Astrocyte (in vitro differentiated cells and primary cell): ENCODE measurements at regions not wholly inside any gene's neighbourhood (a gene's known extent, or its start where the extent isn't known, plus 50 kb on each side); places are given as distances from the start of the nearest gene placed in this dataset.

Source experiments
- DNase-seq: peaks from one replicate; pipeline ENCODE4 v3.0.0-alpha.2; 2010; ENCODE audit warnings: low read depth
- FAIRE-seq: peaks from 2 replicates; lab custom pipeline; 2011; peaks lifted over from hg19 to GRCh38; lab: Jason Lieb, UNC
- H2AFZ ChIP-seq: 2 replicates; pipeline ENCODE4 v1.6.0; 2012; ENCODE audit warnings: low read depth, low read length, inconsistent platforms
- H3K27ac ChIP-seq: 2 replicates; pipeline ENCODE4 v1.5.1; 2011; ENCODE audit warnings: low read depth, low read length, inconsistent platforms
- H3K27me3 ChIP-seq: 2 replicates; pipeline ENCODE4 v1.6.0; 2011; ENCODE audit warnings: low read length, inconsistent platforms; ENCODE audit not compliant: insufficient read depth
- H3K36me3 ChIP-seq: 2 replicates; pipeline ENCODE4 v1.5.1; 2011; ENCODE audit warnings: low read length, inconsistent platforms; ENCODE audit not compliant: insufficient read depth
- H3K4me1 ChIP-seq: 2 replicates; pipeline ENCODE4 v1.5.1; 2011; ENCODE audit warnings: low read length, inconsistent platforms; ENCODE audit not compliant: insufficient read depth
- H3K4me2 ChIP-seq: 2 replicates; pipeline ENCODE4 v1.6.0; 2012; ENCODE audit warnings: low read length, inconsistent platforms
- H3K4me3 ChIP-seq: 2 replicates; pipeline ENCODE4 v1.5.1; 2011; ENCODE audit warnings: low read depth, mild to moderate bottlenecking, low read length, inconsistent platforms; ENCODE audit not compliant: insufficient read depth
- H3K79me2 ChIP-seq: 2 replicates; pipeline ENCODE4 v1.6.0; 2012; ENCODE audit warnings: mild to moderate bottlenecking, low read length, inconsistent platforms; ENCODE audit not compliant: insufficient read depth
- H3K9ac ChIP-seq: 2 replicates; pipeline ENCODE4 v1.6.0; 2012; ENCODE audit warnings: mild to moderate bottlenecking, low read length, inconsistent platforms
- H3K9me3 ChIP-seq: 2 replicates; pipeline ENCODE4 v1.5.1; 2012; ENCODE audit warnings: low read depth, mild to moderate bottlenecking, low read length, inconsistent platforms; ENCODE audit not compliant: insufficient read depth
- H4K20me1 ChIP-seq: 2 replicates; pipeline ENCODE4 v1.6.0; 2012; ENCODE audit warnings: low read length, inconsistent platforms; ENCODE audit not compliant: insufficient read depth
- H3K27ac Mint-ChIP-seq: one replicate; pipeline ENCODE4 v1.8.0; 2021; ENCODE audit warnings: mild to moderate bottlenecking, mixed read lengths; ENCODE audit not compliant: unreplicated experiment
- H3K27me3 Mint-ChIP-seq: one replicate; pipeline ENCODE4 v1.8.0; 2021; ENCODE audit warnings: low read depth, mixed read lengths; ENCODE audit not compliant: unreplicated experiment
- H3K36me3 Mint-ChIP-seq: one replicate; pipeline ENCODE4 v1.8.0; 2021; ENCODE audit warnings: low read depth, mixed read lengths; ENCODE audit not compliant: unreplicated experiment
- H3K4me1 Mint-ChIP-seq: one replicate; pipeline ENCODE4 v1.8.0; 2021; ENCODE audit warnings: low read depth, mixed read lengths; ENCODE audit not compliant: unreplicated experiment
- H3K4me3 Mint-ChIP-seq: one replicate; pipeline ENCODE4 v1.8.0; 2021; ENCODE audit warnings: mild to moderate bottlenecking, moderate library complexity, mixed read lengths; ENCODE audit not compliant: unreplicated experiment
- H3K9me3 Mint-ChIP-seq: one replicate; pipeline ENCODE4 v1.8.0; 2021; ENCODE audit warnings: mild to moderate bottlenecking, mixed read lengths; ENCODE audit not compliant: unreplicated experiment
- EZH2 ChIP-seq: IDR thresholded peaks from 2 replicates; pipeline ENCODE4 v1.6.1; 2012; ENCODE audit warnings: mild to moderate bottlenecking, low read length, inconsistent platforms; ENCODE audit not compliant: insufficient read depth
- TF ChIP-seq, protein P1 (sequence below): IDR thresholded peaks from 2 replicates; pipeline ENCODE4 v1.5.1; 2011; ENCODE audit warnings: low read depth, mild to moderate bottlenecking, inconsistent platforms, low read length, moderate library complexity; ENCODE audit not compliant: insufficient read depth

DNA sequence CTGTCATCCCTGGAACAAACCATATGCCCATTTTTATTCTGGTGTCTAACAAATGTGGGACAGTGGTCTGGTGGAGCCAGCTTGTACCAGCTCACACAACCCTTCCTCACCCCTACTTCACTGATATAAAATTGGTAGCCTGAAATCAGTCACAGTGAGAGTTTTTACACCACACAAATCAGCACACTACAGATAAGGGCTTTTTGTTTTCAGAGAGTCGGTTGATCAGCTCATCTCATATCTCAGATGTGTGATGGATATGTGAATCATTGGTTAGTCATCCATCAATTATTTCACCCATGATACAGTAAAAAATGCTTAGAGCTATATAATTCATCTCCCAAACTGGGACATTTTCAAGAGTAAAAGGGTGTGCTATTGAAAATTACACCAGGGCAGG, 529.2 kb downstream of the EBF1 start:
- Histone ChIP-seq H3K36me3 (no peaks in the 10 kb centered on the region), H3K27ac (no peak overlapping the region), H3K79me2 (no peaks in the 10 kb centered on the region), H2AFZ (no peak overlapping the region), H3K4me2 (no peak overlapping the region), H4K20me1 (no peaks in the 10 kb centered on the region), H3K27me3 (peaks cover 2% of the 10 kb centered on the region), H3K9ac (no peak overlapping the region), H3K4me3 (no peak overlapping the region), H3K4me1 (no peaks in the 10 kb centered on the region), H3K9me3 (no peaks in the 10 kb centered on the region)
- H3K27me3 Mint-ChIP-seq, result peaks cover 8% of the 10 kb centered on the region
- H3K4me1 Mint-ChIP-seq, result peaks cover 5% of the 10 kb centered on the region
- FAIRE-seq (no peak), DNase-seq (no peak)
- H3K36me3 Mint-ChIP-seq, result no peaks in the 10 kb centered on the region
- H3K4me3 Mint-ChIP-seq, result no peak overlapping the region
- no peak overlapping the region for H3K27ac Mint-ChIP-seq
- peaks cover 7% of the 10 kb centered on the region for H3K9me3 Mint-ChIP-seq
- no peak for TF ChIP-seq EZH2
- TF ChIP-seq, protein P1, sequence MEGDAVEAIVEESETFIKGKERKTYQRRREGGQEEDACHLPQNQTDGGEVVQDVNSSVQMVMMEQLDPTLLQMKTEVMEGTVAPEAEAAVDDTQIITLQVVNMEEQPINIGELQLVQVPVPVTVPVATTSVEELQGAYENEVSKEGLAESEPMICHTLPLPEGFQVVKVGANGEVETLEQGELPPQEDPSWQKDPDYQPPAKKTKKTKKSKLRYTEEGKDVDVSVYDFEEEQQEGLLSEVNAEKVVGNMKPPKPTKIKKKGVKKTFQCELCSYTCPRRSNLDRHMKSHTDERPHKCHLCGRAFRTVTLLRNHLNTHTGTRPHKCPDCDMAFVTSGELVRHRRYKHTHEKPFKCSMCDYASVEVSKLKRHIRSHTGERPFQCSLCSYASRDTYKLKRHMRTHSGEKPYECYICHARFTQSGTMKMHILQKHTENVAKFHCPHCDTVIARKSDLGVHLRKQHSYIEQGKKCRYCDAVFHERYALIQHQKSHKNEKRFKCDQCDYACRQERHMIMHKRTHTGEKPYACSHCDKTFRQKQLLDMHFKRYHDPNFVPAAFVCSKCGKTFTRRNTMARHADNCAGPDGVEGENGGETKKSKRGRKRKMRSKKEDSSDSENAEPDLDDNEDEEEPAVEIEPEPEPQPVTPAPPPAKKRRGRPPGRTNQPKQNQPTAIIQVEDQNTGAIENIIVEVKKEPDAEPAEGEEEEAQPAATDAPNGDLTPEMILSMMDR, result no peak

DNA sequence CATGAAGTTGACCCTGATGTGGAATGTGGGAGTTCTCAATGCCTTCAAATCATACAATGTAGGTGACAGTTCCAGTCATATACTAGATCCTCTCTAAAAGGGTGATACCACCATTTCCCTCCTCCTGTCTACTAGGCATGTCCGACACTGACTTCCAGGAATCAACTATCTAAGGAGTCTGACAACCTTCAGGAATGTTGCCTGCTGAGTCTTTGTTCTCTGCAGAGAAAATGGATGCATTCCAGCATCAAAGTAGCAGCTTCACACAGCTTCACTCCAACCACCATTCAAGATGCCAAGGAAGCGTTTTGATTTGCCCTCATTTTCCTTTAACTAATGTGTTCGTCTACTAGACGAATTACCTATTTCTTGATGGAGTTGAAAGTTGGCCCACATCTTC, 530.2 kb downstream of the EBF1 start:
- no peak overlapping the region for H2AFZ ChIP-seq
- Mint-ChIP-seq H3K27ac (no peak overlapping the region), H3K9me3 (peaks cover 7% of the 10 kb centered on the region), H3K4me3 (no peak overlapping the region), H3K4me1 (peaks cover 5% of the 10 kb centered on the region), H3K27me3 (peaks cover 9% of the 10 kb centered on the region), H3K36me3 (no peaks in the 10 kb centered on the region)
- DNase-seq, result no peak
- no peaks in the 10 kb centered on the region for H3K36me3 ChIP-seq
- H3K4me2 ChIP-seq, result no peak overlapping the region
- no peak overlapping the region for H3K4me3 ChIP-seq
- no peak for TF ChIP-seq EZH2
- TF ChIP-seq, protein P1, result no peak
- H3K27ac ChIP-seq, result no peak overlapping the region
- H3K27me3 ChIP-seq, result peaks cover 2% of the 10 kb centered on the region
- H3K4me1 ChIP-seq, result no peaks in the 10 kb centered on the region
- no peaks in the 10 kb centered on the region for H3K79me2 ChIP-seq
- no peaks in the 10 kb centered on the region for H4K20me1 ChIP-seq
- no peak overlapping the region for H3K9ac ChIP-seq
- FAIRE-seq, result no peak
- no peaks in the 10 kb centered on the region for H3K9me3 ChIP-seq

DNA sequence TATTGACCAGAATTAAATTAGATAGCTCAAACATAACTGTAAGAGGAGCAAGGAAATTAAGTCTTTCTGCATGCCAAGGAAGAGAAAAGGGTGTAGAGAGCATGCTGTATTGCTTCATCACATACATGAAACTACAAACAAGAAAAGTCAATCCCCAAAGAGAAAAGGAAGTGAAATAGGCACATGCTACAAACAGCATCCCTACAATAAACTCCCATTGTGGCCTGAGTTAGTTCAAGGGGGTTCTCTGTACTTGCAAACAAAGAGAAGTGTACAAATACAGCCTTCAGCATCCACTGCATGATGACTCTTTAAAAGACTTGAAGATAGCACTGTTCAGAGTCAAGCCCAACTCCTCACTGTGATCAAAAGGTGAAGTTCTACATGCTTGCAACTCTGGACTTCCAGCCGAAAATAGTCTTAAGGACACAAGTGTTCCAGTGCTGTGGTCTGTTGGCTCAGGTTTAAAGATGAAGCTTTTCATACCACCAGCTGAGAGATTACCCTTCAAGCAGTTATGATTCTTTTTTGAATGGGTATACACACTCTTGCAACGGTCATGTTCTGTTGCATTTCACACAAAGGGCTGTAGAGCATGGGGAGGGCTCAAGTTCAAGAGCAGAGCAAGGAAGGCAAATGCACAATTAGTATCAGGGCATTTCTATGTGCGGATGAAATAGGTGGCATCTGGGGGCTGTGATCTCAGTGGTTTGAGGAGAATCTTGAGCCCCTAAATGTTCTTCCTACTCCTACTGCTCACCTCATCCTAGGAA, 534.5 kb downstream of the EBF1 start:
- no peaks in the 10 kb centered on the region for H3K36me3 ChIP-seq
- no peak overlapping the region for H3K4me3 ChIP-seq
- no peaks in the 10 kb centered on the region for H4K20me1 ChIP-seq
- H3K9me3 Mint-ChIP-seq, result peaks cover 5% of the 10 kb centered on the region
- H3K4me2 ChIP-seq, result no peak overlapping the region
- no peaks in the 10 kb centered on the region for H3K4me1 ChIP-seq
- no peak for DNase-seq
- H2AFZ ChIP-seq, result no peak overlapping the region
- no peak overlapping the region for H3K9ac ChIP-seq
- H3K27ac Mint-ChIP-seq, result no peak overlapping the region
- no peak overlapping the region for H3K4me3 Mint-ChIP-seq
- H3K27me3 ChIP-seq, result peaks cover 2% of the 10 kb centered on the region
- TF ChIP-seq, protein P1, result no peak
- no peak for TF ChIP-seq EZH2
- peaks cover 11% of the 10 kb centered on the region for H3K4me1 Mint-ChIP-seq
- H3K36me3 Mint-ChIP-seq, result no peaks in the 10 kb centered on the region
- peaks cover 9% of the 10 kb centered on the region for H3K27me3 Mint-ChIP-seq
- no peaks in the 10 kb centered on the region for H3K79me2 ChIP-seq
- no peaks in the 10 kb centered on the region for H3K9me3 ChIP-seq
- H3K27ac ChIP-seq, result no peak overlapping the region
- no peak for FAIRE-seq
